HuH-7 (cell line): ENCODE measurements at regions not wholly inside any gene's neighbourhood (a gene's known extent, or its start where the extent isn't known, plus 50 kb on each side); places are given as distances from the start of the nearest gene placed in this dataset.

Experiments
- DNase-seq: peaks from one replicate; pipeline ENCODE4 v3.0.0; 2011; ENCODE audit warnings: low spot score

GRCh38 chr2:7930800-7931635 is 750.8 kb upstream of the ID2 start:
- DNase-seq: no peak

GRCh38 chr2:7931808-7932207 is 750.0 kb upstream of the ID2 start:
- no peak for DNase-seq

- DNase-seq: no peak
Measured at GRCh38 chr2:7933672-7934071, 748.2 kb upstream of the ID2 start.

GRCh38 chr2:7934476-7934875 is 747.4 kb upstream of the ID2 start:
- no peak for DNase-seq

GRCh38 chr2:7937082-7937481 is 744.8 kb upstream of the ID2 start:
- DNase-seq: no peak

GRCh38 chr2:7940723-7941122 is 741.1 kb upstream of the ID2 start:
- DNase-seq: no peak

- no peak for DNase-seq
Measured at GRCh38 chr2:7943446-7943845, 738.4 kb upstream of the ID2 start.

GRCh38 chr2:7945026-7945425 is 736.8 kb upstream of the ID2 start:
- DNase-seq: no peak

- DNase-seq: no peak
Measured at GRCh38 chr2:7950035-7950612, 731.7 kb upstream of the ID2 start.

GRCh38 chr2:7951001-7951400 is 730.9 kb upstream of the ID2 start:
- no peak for DNase-seq

GRCh38 chr2:7951490-7951889 is 730.4 kb upstream of the ID2 start:
- no peak for DNase-seq

GRCh38 chr2:7952046-7952745 is 729.7 kb upstream of the ID2 start:
- DNase-seq: no peak

GRCh38 chr2:7953195-7953594 is 728.7 kb upstream of the ID2 start:
- DNase-seq: no peak

GRCh38 chr2:7954234-7954633 is 727.6 kb upstream of the ID2 start:
- no peak for DNase-seq

- no peak for DNase-seq
Measured at GRCh38 chr2:7956126-7956689, 725.6 kb upstream of the ID2 start.

GRCh38 chr2:7961550-7961949 is 720.3 kb upstream of the ID2 start:
- no peak for DNase-seq

- DNase-seq: no peak
Measured at GRCh38 chr2:7962161-7962560, 719.7 kb upstream of the ID2 start.

- DNase-seq: no peak
Measured at GRCh38 chr2:7963787-7964186, 718.1 kb upstream of the ID2 start.

- no peak for DNase-seq
Measured at GRCh38 chr2:7966032-7966431, 715.8 kb upstream of the ID2 start.

GRCh38 chr2:7967707-7968405 is 714.0 kb upstream of the ID2 start:
- DNase-seq: no peak

- no peak for DNase-seq
Measured at GRCh38 chr2:7969756-7970515, 711.9 kb upstream of the ID2 start.

GRCh38 chr2:7971248-7971647 is 710.6 kb upstream of the ID2 start:
- no peak for DNase-seq
